Neural crest cell (in vitro differentiated cells): ENCODE measurements at regions not wholly inside any gene's neighbourhood (a gene's known extent, or its start where the extent isn't known, plus 50 kb on each side); places are given as distances from the start of the nearest gene placed in this dataset.

Experiments used
- DNase-seq: peaks from one replicate; pipeline ENCODE4 v3.0.0; 2021; ENCODE audit warnings: low read depth, mixed read lengths, low spot score
- H3K27ac Mint-ChIP-seq: one replicate; pipeline ENCODE4 v1.8.0; 2021; ENCODE audit warnings: mild to moderate bottlenecking, mixed read lengths; ENCODE audit not compliant: unreplicated experiment
- H3K27me3 Mint-ChIP-seq: 2 replicates; pipeline ENCODE4 v1.8.0; 2021; ENCODE audit warnings: low read depth, mild to moderate bottlenecking, mixed read lengths
- H3K36me3 Mint-ChIP-seq: 2 replicates; pipeline ENCODE4 v1.8.0; 2021; ENCODE audit warnings: low read depth, mild to moderate bottlenecking, mixed read lengths
- H3K4me1 Mint-ChIP-seq: 2 replicates; pipeline ENCODE4 v1.8.0; 2021; ENCODE audit warnings: mixed read lengths
- H3K4me3 Mint-ChIP-seq: one replicate; pipeline ENCODE4 v1.8.0; 2021; ENCODE audit warnings: mild to moderate bottlenecking, mixed read lengths
- H3K9me3 Mint-ChIP-seq: 2 replicates; pipeline ENCODE4 v1.8.0; 2021; ENCODE audit warnings: mixed read lengths
- CTCF ChIP-seq: fragments of 200-600 bp; sonication (generic); conservative IDR thresholded peaks from 2 replicates; pipeline ENCODE4 v1.5.0; 2021; ENCODE audit warnings: antibody characterized with exemption, mild to moderate bottlenecking

DNA sequence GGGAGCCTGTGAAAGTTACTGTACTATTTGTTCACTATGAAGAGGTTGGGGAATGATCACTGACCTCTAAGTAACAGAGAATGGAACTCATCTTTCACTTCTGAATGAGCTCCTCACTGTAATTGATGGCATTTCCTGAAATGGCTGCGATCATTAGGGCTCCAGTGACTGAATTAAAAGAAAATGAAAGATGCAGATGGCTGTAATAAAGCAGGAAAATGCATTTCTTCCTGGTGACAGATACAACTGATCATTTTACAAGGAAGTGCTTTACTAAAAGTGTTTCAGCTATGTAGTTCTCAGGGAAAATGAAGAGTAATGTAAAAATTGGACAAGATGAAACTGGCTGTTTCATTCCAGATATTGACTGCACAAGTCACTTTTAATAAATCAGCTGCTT is 1200.6 kb upstream of the NUDT12 start:
- no peak for TF ChIP-seq CTCF
- Mint-ChIP-seq H3K4me1 (no peaks in the 10 kb centered on the region), H3K36me3 (no peaks in the 10 kb centered on the region), H3K4me3 (no peak overlapping the region), H3K9me3 (no peaks in the 10 kb centered on the region), H3K27me3 (no peaks in the 10 kb centered on the region), H3K27ac (no peak overlapping the region)
- no peak for DNase-seq

- Mint-ChIP-seq H3K4me3 (no peak overlapping the region), H3K9me3 (peaks cover 2% of the 10 kb centered on the region), H3K36me3 (no peaks in the 10 kb centered on the region), H3K27ac (no peak overlapping the region), H3K4me1 (no peaks in the 10 kb centered on the region), H3K27me3 (no peaks in the 10 kb centered on the region)
- DNase-seq: no peak
- TF ChIP-seq CTCF: no peak
Observed at GRCh38 chr5:104757915-104758314, 1195.3 kb upstream of the NUDT12 start.

GRCh38 chr5:104755806-104756205 is 1193.2 kb upstream of the NUDT12 start:
- Mint-ChIP-seq H3K36me3 (no peaks in the 10 kb centered on the region), H3K27me3 (no peaks in the 10 kb centered on the region), H3K9me3 (peaks cover 2% of the 10 kb centered on the region), H3K4me1 (peaks cover 4% of the 10 kb centered on the region), H3K4me3 (no peak overlapping the region), H3K27ac (no peak overlapping the region)
- TF ChIP-seq CTCF: no peak
- DNase-seq: no peak

DNA sequence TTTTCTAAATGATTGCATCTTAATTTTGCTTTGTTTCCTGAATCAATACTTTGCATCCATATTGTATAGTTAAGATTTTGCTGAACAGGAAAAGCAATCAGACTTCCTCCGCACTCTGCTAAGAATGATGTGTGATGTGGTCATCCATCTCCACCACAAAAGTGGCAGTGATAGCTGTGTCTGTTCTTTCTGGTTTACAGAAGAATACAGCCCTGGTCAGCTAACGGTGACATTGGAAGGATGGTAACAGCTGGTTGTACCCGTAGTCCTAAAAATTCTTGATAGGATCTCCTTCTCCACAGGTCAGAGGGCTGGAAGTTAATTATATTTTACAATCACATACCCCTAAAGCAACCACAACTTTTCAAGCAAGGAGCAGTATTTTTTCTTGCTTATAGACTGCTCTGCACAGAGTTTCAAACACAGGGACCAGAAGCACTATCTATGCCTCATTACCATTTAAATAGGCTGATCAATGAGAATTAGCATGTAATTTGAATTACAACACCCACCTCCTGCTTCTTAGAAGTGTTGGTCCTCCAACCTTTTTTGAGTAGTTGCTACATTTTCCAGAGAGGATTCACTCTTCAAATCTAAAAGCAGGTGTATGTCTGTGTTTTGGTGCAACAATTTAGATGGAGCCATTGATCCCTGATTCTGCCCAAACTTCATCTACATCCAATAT is 1191.9 kb upstream of the NUDT12 start:
- Mint-ChIP-seq H3K27ac (no peak overlapping the region), H3K4me3 (no peak overlapping the region), H3K27me3 (no peaks in the 10 kb centered on the region), H3K36me3 (no peaks in the 10 kb centered on the region), H3K9me3 (peaks cover 2% of the 10 kb centered on the region), H3K4me1 (peaks cover 4% of the 10 kb centered on the region)
- no peak for DNase-seq
- no peak for TF ChIP-seq CTCF

- no peak for TF ChIP-seq CTCF
- peaks cover 3% of the 10 kb centered on the region for H3K36me3 Mint-ChIP-seq
- H3K27ac Mint-ChIP-seq: no peak overlapping the region
- peaks cover 4% of the 10 kb centered on the region for H3K4me1 Mint-ChIP-seq
- no peak for DNase-seq
- H3K9me3 Mint-ChIP-seq: peaks cover 6% of the 10 kb centered on the region
- H3K27me3 Mint-ChIP-seq: no peaks in the 10 kb centered on the region
- no peak overlapping the region for H3K4me3 Mint-ChIP-seq
Observed at GRCh38 chr5:104751969-104752368, 1189.4 kb upstream of the NUDT12 start.
